ENCODE measurements at regions not wholly inside any gene's neighbourhood (a gene's known extent, or its start where the extent isn't known, plus 50 kb on each side); places are given as distances from the start of the nearest gene placed in this dataset.

DNA sequence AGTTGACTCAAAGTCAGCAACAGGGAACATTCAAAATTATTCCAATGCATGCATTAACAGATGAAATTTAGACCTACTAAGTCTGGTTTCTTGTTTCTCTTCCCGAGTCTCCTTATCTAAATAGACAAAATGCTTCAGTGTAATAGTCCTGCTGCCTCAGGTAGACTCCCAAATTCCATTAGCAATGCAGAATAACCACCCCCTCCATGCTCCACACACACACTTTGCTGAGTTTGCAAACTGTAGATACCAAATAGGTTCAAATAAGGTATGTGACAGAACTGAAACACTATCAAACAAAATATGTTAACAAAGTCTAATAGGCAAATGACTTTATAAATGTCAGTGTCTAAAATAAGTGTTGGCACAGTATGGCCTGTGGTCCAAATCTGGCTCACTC is 451.1 kb upstream of the SOX5 start:
- TF ChIP-seq EZH2phosphoT487 (conservative IDR thresholded peaks at IDR 0.05; ENCODE audit: low read length): no peak
- TF ChIP-seq, protein P1, sequence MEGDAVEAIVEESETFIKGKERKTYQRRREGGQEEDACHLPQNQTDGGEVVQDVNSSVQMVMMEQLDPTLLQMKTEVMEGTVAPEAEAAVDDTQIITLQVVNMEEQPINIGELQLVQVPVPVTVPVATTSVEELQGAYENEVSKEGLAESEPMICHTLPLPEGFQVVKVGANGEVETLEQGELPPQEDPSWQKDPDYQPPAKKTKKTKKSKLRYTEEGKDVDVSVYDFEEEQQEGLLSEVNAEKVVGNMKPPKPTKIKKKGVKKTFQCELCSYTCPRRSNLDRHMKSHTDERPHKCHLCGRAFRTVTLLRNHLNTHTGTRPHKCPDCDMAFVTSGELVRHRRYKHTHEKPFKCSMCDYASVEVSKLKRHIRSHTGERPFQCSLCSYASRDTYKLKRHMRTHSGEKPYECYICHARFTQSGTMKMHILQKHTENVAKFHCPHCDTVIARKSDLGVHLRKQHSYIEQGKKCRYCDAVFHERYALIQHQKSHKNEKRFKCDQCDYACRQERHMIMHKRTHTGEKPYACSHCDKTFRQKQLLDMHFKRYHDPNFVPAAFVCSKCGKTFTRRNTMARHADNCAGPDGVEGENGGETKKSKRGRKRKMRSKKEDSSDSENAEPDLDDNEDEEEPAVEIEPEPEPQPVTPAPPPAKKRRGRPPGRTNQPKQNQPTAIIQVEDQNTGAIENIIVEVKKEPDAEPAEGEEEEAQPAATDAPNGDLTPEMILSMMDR (IDR thresholded peaks at IDR 0.05; ENCODE audit: insufficient read depth, low read length, poor library complexity, severe bottlenecking): no peak
